ENCODE measurements at regions not wholly inside any gene's neighbourhood (a gene's known extent, or its start where the extent isn't known, plus 50 kb on each side); places are given as distances from the start of the nearest gene placed in this dataset.
"Not testable (repeated sequence)": the region's sequence is repeated elsewhere in the genome, so short reads cannot be mapped to it uniquely, and the experiment has no call there.

DNA sequence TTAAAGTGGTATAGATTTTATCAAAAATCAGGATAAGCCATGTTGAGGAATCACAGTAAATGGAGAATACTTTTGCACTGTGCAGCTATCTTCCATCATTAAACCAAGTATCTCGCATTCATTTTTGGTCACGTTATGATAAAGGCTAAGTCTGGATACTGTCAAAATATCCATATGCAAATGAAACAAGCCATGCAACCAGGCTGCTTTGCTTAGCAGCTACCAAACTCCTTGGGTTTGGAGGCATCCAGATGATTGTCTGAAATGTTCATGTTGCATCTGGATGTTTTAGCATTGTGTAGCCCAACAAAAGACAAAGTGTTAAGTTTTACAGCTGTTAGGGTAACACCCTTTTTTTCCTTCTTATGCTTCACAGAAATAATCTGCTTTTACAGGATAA is 322.9 kb upstream of the MDFIC2 start:
- DNase-seq (ENCODE audit: low spot score), result no peak

- DNase-seq (ENCODE audit: low spot score), result no peak
These were observed 319.4 kb upstream of the MDFIC2 start for GRCh38 chr3:70631716-70632307.

GRCh38 chr3:70621451-70621850 is 309.0 kb upstream of the MDFIC2 start:
- no peak for DNase-seq (ENCODE audit: low spot score)

DNA sequence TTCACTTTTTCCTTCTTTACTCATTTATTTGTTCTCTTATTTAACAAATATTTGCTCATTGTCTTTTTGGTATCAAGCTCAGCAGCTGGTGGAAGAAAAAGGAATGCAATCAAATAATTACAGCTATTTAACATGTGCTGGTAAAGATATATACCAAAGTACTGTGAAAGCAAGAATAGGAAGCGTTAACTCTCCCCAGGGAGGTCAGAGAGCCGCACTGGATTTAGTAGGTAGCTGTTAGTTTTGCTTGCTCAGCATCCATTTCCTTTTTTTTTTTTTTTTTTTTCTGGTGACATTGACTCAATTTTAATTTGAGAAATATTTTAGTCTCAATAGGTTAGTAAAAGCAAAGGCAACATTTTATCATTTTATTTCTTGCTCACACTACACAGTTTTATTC is 308.5 kb upstream of the MDFIC2 start:
- no peak for DNase-seq (ENCODE audit: low spot score)

DNA sequence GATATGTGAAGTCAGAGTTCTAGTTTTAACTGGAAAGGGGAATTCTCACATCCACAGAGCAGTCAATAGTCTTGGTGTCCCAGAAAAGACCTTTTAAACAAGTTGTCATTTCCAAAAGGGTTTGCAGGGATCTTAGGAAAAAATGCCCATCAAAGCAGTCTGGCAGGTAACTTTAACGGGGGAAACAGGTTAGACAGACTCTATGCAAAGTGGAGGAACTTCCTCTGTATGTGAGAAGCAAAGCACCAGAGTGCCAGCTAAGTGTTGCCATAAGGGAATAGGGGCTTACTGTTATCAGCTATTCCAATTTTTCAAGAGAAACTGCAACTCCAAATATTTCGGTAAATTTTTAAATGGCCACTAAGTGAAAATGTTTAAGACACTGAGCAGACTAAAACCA is 307.9 kb upstream of the MDFIC2 start:
- DNase-seq (ENCODE audit: low spot score), result no peak

DNA sequence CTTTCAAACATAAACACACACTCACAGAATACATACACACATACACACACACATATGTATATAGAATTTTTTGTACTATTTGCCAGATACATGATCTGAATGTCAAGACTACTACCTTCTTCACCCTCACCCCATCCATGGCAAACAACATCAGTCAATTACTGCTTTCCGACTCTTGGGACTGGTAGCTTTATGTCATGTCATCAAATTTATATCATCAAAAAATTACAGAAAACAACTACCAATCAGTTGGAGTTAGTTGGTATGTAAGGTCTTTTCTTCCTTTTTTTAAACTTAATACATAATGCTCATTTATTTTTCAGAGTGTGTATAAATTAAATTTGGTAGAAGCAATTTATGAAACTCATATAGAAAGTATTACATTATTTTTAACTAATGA is 305.7 kb upstream of the MDFIC2 start:
- DNase-seq (ENCODE audit: low spot score), result no peak

DNA sequence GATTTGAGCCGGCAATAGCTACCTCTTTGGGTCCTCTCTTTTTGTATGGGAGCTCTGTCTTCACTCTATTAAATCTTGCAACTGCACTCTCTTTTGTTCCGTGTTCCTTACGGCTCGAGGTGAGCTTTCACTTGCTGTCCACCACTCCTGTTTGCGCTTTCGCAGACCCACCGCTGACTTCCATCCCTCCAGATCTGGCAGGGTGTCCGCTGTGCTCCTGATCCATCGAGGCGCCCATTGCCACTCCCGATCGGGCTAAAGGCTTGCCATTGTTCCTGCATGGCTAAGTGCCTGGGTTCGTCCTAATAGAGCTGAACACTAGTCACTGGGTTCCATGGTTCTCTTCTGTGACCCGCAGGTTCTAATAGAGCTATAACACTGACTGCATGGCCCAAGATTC is 304.9 kb upstream of the MDFIC2 start:
- not testable (repeated sequence) for DNase-seq (ENCODE audit: low spot score)

DNA sequence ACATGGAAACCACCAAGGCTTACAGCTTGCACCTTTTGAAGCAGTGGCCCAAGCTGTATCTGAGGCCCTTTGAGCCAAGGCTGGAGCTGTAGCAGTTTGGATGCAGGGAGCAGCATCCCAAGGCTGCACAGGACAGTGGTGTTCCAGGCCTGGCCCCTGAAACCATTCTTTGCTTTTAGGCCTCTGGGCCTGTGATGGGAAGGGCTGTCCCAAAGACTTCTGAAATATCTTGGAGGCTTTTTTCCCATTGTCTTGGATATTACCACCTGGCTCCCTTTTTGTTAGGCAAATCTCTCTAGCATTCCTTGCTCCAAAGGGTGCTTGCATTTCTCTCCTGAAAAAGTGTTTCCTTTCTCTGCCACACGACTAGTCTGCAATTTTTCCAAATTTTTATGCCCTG is 302.8 kb upstream of the MDFIC2 start:
- no peak for DNase-seq (ENCODE audit: low spot score)

- DNase-seq (ENCODE audit: low spot score), result no peak
These were observed 301.7 kb upstream of the MDFIC2 start for GRCh38 chr3:70614111-70614510.

DNA sequence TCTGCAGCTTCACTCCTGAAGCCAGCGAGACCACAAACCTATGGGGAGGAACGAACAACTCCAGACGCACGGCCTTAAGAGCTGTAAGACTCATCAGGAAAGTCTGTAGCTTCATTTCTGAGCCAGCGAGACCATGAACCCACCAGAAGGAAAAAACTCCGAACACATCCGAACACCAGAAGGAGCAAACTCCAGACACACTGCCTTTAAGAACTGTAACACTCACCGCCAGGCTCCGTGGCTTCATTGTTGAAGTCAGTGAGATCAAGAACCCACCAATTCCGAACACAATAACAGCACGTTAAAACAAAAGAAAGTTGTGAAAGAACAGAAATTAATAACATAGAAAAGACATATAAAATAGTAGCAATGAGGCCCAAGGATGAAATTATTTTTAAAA is 300.5 kb upstream of the MDFIC2 start:
- DNase-seq (ENCODE audit: low spot score), result no peak

DNA sequence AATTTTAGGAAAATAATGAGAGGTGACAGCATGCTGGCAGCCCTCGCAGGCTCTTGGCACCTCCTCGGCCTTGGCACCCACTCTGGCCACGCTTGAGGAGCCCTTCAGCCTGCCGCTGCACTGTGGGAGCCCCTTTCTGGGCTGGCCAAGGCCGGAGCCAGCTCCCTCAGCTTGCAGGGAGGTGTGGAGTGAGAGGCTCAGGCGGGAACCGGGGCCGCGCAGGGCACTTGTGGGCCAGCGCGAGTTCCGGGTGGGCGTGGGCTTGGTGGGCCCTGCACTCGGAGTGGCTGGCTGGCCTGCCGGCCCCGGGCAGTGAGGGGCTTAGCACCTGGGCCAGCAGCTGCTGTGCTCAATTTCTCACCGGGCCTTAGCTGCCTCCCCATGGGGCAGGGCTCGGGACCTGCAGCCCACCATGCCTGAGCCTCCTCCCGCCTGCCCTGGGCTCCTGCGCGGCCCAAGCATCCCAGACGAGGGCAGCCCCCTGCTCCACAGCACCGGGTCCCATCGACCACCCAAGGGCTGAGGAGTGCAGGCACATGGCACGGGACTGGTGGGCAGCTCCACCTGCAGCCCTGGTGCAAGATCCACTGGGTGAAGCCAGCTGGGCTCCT is 299.3 kb upstream of the MDFIC2 start:
- DNase-seq (ENCODE audit: low spot score), result not testable (repeated sequence)

DNA sequence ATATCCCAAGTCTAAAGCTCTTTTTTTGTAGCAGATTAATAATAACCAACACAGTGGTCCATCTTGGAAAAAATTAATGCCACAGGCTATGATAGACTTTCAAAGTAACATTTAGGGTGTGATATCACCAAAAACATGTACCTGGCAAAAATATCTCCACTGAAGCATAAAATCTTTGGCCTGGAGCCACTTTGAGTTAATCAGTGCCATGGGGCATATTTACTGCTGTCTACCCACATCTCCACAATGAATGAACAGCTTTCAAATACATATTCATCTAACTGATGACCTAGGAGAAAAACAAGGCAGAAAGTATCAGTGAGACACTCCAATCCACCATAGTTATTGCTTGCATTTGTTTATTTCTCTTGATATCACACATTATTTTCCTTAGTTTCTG is 296.0 kb upstream of the MDFIC2 start:
- no peak for DNase-seq (ENCODE audit: low spot score)

DNA sequence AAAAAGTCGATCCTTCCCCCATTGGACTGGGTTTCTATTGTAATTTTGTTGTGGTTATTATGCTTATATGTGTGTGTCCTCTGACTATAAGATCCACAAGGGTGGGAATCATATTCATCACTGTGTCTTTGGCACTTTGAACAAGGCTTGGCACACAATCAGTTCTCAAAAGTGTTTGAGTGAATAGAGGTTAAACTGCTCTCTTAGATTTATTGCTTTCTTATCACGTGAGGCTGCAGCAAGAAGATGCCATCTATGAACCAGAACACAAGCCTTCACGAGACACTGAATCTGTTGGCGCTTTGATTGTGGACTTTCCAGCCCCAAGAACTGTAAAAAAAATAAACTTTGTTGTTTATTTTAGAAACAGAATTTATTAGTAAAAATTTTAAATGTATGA is 295.0 kb upstream of the MDFIC2 start:
- no peak for DNase-seq (ENCODE audit: low spot score)

GRCh38 chr3:70606018-70606417 is 293.6 kb upstream of the MDFIC2 start:
- no peak for DNase-seq (ENCODE audit: low spot score)

- DNase-seq (ENCODE audit: low spot score), result no peak
These were observed 290.7 kb upstream of the MDFIC2 start for GRCh38 chr3:70603103-70603502.

GRCh38 chr3:70597312-70597711 is 284.9 kb upstream of the MDFIC2 start:
- no peak for DNase-seq (ENCODE audit: low spot score)

- DNase-seq (ENCODE audit: low spot score), result no peak
These were observed 271.2 kb upstream of the MDFIC2 start for GRCh38 chr3:70583682-70584081.

DNA sequence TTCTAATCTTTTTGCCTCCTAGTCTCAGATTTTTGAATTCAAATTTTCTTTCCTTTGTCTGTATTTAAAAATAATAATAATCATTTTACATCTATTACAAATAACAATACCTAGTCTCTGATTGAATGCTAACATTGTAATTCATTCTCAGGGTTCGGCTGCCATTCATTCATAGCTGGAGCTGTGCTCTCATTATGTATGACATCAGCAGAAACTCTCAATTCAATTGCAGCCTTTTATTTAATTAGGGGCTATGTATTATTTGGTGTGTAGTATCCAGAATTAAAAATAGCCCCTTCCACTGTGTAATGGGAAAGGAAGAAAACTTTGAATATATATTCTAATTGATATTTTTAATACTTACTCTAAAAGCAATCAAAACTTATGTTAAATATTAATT is 270.4 kb upstream of the MDFIC2 start:
- no peak for DNase-seq (ENCODE audit: low spot score)

DNA sequence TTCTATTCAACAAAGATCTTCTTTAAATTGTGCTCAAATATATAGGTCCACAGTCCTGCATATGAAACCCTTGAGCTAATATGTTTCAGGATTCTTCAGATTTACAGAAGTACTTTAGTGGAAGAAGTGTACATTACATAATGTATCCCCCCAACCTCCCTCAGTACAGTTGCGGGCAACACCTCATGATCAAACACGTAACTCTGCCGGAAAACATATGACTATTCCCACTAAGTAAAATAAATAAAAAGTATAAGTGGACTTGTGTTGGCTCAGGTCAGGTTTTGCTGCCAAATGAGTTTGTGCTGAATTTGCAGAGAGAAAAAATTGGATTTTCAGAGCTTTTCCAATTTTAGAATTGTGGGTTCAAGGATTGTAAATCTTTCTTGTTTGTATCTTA is 267.6 kb upstream of the MDFIC2 start:
- no peak for DNase-seq (ENCODE audit: low spot score)

- DNase-seq (ENCODE audit: low spot score), result no peak
These were observed 259.3 kb upstream of the MDFIC2 start for GRCh38 chr3:70571696-70572095.

DNA sequence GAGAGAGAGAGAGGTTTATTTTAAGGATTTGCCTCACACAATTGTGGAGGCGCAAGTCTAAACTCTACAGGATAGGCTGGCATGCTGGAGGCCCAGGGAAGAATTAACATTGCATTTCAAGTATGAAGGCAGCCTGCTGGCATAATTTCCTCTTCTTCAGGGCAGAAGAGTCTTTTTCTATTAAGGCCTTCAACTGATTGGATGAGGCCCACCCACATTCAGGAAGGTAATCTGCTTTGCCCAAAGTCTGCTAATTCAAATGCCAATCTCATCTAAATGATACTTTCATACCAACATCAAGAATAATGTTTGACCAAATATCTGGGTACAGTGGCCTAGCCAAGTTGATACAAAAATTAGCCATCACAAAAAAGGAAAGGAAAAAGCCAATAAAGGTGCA is 258.1 kb upstream of the MDFIC2 start:
- no peak for DNase-seq (ENCODE audit: low spot score)

- no peak for DNase-seq (ENCODE audit: low spot score)
These were observed 256.2 kb upstream of the MDFIC2 start for GRCh38 chr3:70568626-70569025.

GRCh38 chr3:70565861-70566260 is 253.4 kb upstream of the MDFIC2 start:
- DNase-seq (ENCODE audit: low spot score), result no peak

GRCh38 chr3:70564552-70564951 is 252.1 kb upstream of the MDFIC2 start:
- DNase-seq (ENCODE audit: low spot score), result no peak
